Ishikawa (cell line): ENCODE measurements at regions not wholly inside any gene's neighbourhood (a gene's known extent, or its start where the extent isn't known, plus 50 kb on each side); places are given as distances from the start of the nearest gene placed in this dataset.

Experiments
- CEBPB ChIP-seq: IDR thresholded peaks from 2 replicates; pipeline ENCODE4 v1.6.1; 2012
- CREB1 ChIP-seq: IDR thresholded peaks from 2 replicates; pipeline ENCODE4 v1.6.1; 2012; ENCODE audit warnings: low read depth
- EGR1 ChIP-seq: IDR thresholded peaks from 2 replicates; pipeline ENCODE4 v1.6.1; 2012
- EP300 ChIP-seq: IDR thresholded peaks from 2 replicates; pipeline ENCODE4 v1.6.1; 2012; ENCODE audit warnings: borderline replicate concordance
- FOXM1 ChIP-seq: IDR thresholded peaks from 2 replicates; pipeline ENCODE4 v1.6.1; 2012; ENCODE audit warnings: low read depth, borderline replicate concordance
- NFIC ChIP-seq: IDR thresholded peaks from 2 replicates; pipeline ENCODE4 v1.6.1; 2012
- RAD21 ChIP-seq: IDR thresholded peaks from 2 replicates; pipeline ENCODE4 v1.6.1; 2012; ENCODE audit warnings: low read depth
- TAF1 ChIP-seq: IDR thresholded peaks from 2 replicates; pipeline ENCODE4 v1.6.1; 2012; ENCODE audit warnings: low read depth, mild to moderate bottlenecking
- TCF12 ChIP-seq: IDR thresholded peaks from 2 replicates; pipeline ENCODE4 v1.6.1; 2012; ENCODE audit warnings: low read depth
- TEAD4 ChIP-seq: IDR thresholded peaks from 2 replicates; pipeline ENCODE4 v1.6.1; 2012
- YY1 ChIP-seq: IDR thresholded peaks from 2 replicates; pipeline ENCODE4 v1.6.1; 2012; ENCODE audit warnings: low read depth
- ZBTB7A ChIP-seq: IDR thresholded peaks from 2 replicates; pipeline ENCODE4 v1.6.1; 2012; ENCODE audit warnings: low read depth
- TF ChIP-seq, protein P1 (sequence below): IDR thresholded peaks from 2 replicates; pipeline ENCODE4 v1.6.1; 2012; ENCODE audit warnings: low read depth, mild to moderate bottlenecking
- TF ChIP-seq, protein P2 (sequence below): IDR thresholded peaks from 2 replicates; pipeline ENCODE4 v1.6.1; 2012
- TF ChIP-seq, protein P3 (sequence below): IDR thresholded peaks from 2 replicates; pipeline ENCODE4 v1.6.1; 2012

- no peak for TF ChIP-seq TEAD4
- no peak for TF ChIP-seq RAD21
- TF ChIP-seq, protein P1, sequence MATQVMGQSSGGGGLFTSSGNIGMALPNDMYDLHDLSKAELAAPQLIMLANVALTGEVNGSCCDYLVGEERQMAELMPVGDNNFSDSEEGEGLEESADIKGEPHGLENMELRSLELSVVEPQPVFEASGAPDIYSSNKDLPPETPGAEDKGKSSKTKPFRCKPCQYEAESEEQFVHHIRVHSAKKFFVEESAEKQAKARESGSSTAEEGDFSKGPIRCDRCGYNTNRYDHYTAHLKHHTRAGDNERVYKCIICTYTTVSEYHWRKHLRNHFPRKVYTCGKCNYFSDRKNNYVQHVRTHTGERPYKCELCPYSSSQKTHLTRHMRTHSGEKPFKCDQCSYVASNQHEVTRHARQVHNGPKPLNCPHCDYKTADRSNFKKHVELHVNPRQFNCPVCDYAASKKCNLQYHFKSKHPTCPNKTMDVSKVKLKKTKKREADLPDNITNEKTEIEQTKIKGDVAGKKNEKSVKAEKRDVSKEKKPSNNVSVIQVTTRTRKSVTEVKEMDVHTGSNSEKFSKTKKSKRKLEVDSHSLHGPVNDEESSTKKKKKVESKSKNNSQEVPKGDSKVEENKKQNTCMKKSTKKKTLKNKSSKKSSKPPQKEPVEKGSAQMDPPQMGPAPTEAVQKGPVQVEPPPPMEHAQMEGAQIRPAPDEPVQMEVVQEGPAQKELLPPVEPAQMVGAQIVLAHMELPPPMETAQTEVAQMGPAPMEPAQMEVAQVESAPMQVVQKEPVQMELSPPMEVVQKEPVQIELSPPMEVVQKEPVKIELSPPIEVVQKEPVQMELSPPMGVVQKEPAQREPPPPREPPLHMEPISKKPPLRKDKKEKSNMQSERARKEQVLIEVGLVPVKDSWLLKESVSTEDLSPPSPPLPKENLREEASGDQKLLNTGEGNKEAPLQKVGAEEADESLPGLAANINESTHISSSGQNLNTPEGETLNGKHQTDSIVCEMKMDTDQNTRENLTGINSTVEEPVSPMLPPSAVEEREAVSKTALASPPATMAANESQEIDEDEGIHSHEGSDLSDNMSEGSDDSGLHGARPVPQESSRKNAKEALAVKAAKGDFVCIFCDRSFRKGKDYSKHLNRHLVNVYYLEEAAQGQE: no peak
- no peak for TF ChIP-seq YY1
These were observed 303.1 kb upstream of the CLINT1 start for GRCh38 chr5:158162026-158162425.

GRCh38 chr5:158159621-158160020, 300.7 kb upstream of the CLINT1 start:
- TF ChIP-seq YY1 (no peak), CREB1 (no peak), RAD21 (no peak), TCF12 (no peak), ZBTB7A (no peak), EGR1 (no peak), TAF1 (no peak), TEAD4 (no peak), CEBPB (no peak), EP300 (no peak), FOXM1 (no peak), NFIC (no peak)
- TF ChIP-seq, protein P1: no peak
- TF ChIP-seq, protein P2, sequence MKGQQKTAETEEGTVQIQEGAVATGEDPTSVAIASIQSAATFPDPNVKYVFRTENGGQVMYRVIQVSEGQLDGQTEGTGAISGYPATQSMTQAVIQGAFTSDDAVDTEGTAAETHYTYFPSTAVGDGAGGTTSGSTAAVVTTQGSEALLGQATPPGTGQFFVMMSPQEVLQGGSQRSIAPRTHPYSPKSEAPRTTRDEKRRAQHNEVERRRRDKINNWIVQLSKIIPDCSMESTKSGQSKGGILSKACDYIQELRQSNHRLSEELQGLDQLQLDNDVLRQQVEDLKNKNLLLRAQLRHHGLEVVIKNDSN: no peak
- TF ChIP-seq, protein P3, sequence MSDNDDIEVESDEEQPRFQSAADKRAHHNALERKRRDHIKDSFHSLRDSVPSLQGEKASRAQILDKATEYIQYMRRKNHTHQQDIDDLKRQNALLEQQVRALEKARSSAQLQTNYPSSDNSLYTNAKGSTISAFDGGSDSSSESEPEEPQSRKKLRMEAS: no peak

DNA sequence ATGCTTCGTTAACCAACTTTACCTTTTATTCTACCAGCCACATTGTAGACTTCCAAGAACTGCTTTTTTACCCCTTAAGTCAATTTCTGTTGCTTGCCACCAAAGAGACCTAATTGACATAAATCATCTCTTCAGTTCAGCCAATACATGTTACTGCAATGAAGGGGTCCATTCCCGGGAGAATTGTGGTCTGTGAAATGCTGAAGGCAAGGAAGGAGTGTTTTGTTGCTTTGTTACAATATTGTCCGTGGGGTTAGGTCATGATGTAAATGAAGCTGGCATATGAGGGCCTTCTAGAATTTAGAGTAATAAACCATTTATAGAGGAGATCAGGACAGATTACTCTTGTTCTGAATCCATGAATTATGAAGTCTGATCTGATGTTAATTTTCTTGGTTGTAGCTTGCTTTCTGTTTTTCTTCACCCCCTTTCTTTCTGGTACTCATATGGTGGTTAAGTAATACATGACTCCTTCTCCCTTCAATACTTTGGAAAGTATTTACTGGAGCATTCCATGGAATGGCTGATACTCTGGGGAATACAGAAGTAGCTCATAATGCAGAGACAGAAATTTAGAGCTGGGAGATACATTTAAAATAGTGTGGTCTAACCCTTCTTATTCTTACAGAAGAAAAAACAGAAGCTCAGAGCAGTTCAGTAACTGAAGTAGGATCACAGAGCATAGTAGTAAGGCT, 297.0 kb upstream of the CLINT1 start:
- no peak for TF ChIP-seq CREB1
- TF ChIP-seq RAD21: no peak
- TF ChIP-seq, protein P3: no peak
- TF ChIP-seq YY1: no peak
- TF ChIP-seq NFIC: no peak
- TF ChIP-seq FOXM1: no peak
- no peak for TF ChIP-seq TAF1
- TF ChIP-seq EGR1: no peak
- no peak for TF ChIP-seq EP300
- no peak for TF ChIP-seq CEBPB
- TF ChIP-seq ZBTB7A: no peak
- TF ChIP-seq, protein P2: no peak
- TF ChIP-seq, protein P1: no peak
- no peak for TF ChIP-seq TCF12
- TF ChIP-seq TEAD4: no peak

DNA sequence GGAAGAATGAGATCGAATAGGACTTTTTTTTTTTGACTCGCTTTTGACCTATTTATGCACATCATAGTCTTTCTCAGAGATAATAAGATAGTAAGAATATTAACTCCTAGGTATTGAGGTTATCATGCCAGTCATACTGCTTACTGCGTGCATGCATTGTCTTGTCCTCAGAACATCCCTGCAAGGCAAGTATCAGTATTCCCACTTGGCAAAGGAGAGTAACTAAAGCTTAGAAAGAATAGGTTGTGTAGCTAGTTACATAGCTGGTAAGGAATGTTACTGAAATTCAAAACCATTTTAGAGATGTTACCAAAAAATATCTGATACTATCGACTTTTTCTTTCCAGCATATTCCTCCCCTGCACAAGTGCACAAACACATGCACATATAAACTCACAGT, 296.1 kb upstream of the CLINT1 start:
- TF ChIP-seq TEAD4 (no peak), EP300 (no peak), ZBTB7A (no peak), CREB1 (no peak)
- TF ChIP-seq, protein P1: no peak
- TF ChIP-seq, protein P2: no peak
- TF ChIP-seq, protein P3: no peak
